Right lung (tissue), 2 donors: ENCODE measurements at regions not wholly inside any gene's neighbourhood (a gene's known extent, or its start where the extent isn't known, plus 50 kb on each side); places are given as distances from the start of the nearest gene placed in this dataset.
"Not testable (repeated sequence)": the region's sequence is repeated elsewhere in the genome, so short reads cannot be mapped to it uniquely, and the experiment has no call there.

Experiments used
- DNase-seq, 2 donors: peaks; one replicate each; pipeline ENCODE4 v3.0.0-alpha.2; 2013

DNA sequence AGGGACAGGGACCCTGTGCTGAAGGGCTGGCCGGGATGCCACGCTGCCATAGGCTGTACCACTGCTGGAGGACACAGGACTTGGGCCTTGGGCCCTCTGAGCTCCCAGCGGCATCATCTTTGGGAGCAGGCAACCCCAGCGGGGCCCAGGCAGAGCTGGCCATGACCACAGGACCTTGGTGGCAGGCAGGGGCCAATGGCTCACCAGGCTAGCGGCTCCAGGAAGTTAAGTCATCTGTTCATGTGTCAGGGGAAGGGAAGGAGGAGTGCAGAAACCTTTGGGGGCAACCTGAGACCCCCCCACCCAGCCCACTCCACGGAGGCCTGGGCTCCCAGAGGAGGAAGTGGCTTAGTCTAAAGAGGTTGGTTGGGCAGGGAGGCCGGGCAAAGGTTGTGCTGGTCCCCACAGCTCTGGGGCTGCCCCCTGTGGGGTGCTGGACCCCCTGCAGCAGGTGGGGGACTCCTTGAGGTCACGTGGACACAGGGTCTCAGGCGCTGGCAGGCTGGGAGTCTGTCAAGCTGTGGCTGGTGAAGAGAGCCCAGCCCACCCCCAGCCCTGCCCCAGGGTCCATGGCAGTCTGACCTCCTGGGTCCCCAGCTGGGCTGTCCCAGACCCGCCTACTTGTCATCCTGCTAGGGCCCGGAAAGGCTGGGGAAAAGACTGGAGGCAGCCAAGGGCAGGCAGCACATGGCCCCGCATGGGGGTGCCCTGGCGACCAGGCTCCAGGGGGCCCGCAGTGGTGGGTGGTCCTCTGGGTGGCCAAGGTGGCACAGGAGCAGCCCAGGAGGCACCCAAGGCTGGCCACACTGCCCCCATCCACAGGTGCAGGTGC is 184.3 kb downstream of the IGLL1 start:
- DNase-seq: no peak

DNA sequence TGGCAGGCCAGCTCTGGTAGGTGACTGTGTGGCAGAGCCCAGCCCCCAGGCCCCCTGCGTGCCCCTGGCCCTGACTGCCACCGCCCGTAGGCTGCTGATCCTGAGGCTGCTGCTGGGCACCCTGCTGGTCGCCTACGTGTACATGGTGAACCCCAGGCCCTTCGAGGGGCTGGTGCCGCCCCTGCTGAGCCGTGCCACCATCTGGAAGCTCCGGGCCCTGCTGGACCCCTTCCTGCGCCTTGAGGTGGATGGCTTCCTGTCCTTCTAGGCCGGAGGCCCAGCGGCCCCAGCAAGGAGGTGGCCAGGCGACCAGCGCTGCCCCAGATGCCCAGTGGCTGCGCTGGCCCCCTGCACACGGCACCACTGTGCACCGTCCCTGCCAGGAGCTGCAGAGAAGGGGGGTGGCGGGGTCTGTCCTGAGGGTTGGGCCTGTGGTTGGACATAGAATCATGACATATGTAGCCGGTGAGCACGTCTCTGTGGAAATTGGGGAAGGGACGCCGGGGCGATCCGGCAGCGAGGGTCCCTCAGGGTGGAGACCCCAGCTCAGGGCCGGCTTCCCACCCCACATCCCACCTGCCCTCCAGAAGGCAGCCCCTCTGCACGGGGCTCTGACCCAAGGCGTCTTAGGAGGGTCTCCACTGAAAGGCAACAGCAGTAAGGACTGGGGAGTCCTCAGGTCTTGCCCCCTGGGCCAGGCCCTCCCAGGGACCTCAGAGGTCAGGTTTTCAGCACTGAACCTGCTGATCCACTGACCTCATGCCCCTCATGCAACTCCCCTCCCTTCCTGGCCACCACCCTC is 185.4 kb downstream of the IGLL1 start:
- DNase-seq: no peak

DNA sequence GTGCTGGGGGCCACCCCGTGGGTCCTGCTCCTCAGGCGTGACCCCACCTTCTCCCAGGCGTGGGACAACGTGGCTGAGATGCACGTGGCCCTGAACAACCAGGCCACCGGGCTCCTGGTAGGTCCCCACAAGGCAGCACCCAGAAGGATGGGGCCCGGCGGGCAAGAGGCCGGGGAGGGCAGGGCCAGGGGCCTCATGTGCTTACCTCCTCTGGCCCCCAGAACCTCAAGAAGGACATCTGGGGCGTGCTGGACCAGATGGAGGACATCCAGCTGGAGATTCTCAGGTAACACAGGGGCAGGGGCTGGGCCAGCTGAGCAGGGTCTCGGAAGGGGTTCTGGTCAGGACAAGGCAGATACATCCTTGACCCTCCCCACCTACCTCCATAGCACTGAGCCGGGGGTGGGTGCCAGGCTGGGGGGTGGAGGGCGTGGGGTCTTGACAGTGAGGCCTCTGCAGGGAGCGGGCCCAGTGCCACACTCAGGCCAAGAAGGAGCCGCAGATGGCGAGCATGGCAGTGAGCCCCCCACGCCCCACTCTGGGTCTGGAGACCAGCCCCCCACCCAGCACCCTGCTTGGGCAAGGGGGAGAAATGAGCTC is 186.3 kb downstream of the IGLL1 start:
- no peak for DNase-seq

DNA sequence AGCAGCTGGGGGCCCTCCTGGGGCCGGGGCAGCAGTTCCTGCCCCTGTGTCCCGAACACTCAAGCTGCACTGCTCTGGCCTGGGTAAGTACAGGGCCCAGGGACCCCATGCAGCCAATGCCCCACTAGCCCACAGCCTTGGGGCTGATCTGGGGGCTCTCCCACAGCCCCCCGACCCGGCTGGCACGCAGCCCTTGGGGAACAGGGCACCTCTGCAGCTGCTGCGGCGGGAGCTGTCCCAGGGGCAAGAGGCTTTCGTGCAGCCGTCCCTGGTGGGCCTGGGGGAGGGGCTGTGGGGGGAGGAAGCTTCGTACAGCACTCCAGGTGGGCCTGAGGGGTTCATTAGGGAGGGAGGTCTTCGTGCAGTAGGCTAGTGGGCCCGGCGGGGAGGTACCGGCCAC is 186.9 kb downstream of the IGLL1 start:
- not testable (repeated sequence) for DNase-seq

DNA sequence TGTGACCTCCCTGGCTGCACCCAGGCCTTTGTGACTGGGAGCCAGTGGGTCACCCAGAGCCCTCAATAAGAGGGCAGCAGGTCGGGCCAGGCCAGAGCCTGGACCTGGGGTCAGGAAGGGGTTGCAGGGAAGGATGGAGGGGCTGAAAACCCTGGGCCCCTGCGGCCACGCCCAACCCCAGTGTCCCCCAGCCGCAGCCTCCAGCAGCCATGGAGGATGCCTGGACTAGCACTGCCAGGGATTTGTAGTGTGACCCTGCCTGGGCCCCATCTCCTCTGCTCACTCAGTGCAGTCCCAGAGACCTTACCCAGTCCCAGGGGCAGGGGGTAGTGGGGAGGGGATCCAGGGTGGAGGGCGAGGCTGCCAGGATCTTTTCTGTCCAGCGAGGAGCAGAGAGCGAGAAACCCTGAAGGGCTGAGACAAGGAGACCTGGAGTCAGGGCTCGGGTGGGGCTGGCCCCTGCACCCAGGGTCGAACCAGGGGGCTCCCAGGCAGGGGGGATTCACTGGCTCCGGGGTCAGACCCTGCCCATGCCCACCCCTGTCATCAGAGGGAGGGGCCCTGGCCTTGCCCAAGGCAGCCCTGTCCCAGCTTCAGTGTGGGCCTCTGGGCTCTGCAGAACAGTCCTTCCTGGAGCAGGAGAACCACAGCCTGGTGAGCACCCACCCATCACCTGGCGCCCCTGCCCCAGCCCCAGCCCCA is 187.5 kb downstream of the IGLL1 start:
- DNase-seq: no peak

DNA sequence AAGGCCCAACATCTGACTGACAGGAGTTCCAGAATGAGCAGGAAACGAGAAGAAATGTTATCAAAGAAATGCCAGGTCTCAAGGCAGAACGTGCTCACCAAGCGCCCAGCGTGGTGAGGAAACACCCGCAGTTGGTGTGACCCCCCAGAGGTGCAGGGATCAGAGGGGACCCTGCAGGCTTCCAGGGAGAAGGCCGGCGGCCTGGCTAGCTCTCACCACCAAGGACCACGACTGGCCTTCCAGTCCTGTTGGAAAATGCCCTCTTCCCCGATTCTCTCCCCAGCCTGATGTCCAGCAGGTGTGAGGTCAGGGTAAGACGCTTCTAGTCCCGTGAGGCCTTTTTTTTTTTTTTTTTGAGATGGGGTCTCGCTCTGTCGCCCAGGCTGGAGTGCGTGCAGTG is 189.1 kb downstream of the IGLL1 start:
- DNase-seq: no peak

DNA sequence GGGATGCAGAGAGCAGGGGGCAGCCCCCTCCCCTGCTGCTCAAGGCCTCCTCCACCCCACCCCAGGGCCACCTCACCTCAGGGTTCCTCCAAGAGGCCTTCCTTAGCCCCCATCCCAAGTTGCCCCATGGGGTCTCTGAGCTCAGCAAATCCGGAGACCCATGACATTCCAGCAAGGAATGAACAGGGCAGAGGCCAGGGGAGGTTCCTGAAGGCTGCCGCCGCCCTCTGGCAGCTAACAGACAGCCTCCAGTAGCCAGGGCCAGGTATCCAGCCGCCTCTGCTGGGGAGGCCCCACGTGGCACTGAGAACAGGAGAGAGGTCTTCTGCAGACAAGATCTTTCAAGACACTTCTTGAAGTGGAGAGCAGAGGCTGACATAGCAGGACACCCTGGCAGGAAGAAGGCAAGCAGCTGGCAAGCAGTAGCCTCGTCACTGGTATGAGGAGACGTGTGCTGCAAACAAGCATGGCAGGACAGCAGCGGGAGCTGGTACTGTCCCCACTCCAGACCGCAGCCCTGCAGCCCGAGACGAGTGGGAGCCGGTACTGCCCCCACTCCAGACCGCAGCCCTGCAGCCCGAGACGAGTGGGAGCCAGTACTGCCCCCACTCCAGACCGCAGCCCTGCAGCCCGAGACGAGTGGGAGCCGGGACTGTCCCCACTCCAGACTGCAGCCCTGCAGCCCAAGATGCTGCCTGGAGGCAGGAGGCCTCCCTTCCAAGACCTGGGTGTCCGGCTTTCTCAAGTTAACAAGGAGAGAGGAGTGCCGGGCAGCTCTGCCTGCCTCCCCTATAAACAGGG is 190.6 kb downstream of the IGLL1 start:
- DNase-seq: no peak

DNA sequence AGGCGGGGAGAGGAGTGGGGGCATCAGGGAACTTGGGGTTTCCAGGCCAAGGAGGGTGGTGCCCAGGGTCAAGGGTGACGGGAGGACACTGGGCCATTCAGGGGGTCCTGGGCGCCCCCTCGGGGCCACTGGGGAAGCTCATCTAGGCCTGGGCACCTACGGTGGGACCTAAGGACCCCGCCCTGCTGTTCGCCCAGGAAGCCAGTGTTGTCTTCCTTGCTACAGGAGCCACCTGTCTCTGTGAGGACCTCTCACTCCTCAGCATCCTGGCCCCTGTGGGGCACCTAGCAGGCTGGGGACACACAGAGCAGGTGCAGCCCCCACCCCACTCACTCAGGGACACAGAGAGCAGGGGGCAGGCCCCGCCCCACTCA is 191.6 kb downstream of the IGLL1 start:
- DNase-seq: no peak

DNA sequence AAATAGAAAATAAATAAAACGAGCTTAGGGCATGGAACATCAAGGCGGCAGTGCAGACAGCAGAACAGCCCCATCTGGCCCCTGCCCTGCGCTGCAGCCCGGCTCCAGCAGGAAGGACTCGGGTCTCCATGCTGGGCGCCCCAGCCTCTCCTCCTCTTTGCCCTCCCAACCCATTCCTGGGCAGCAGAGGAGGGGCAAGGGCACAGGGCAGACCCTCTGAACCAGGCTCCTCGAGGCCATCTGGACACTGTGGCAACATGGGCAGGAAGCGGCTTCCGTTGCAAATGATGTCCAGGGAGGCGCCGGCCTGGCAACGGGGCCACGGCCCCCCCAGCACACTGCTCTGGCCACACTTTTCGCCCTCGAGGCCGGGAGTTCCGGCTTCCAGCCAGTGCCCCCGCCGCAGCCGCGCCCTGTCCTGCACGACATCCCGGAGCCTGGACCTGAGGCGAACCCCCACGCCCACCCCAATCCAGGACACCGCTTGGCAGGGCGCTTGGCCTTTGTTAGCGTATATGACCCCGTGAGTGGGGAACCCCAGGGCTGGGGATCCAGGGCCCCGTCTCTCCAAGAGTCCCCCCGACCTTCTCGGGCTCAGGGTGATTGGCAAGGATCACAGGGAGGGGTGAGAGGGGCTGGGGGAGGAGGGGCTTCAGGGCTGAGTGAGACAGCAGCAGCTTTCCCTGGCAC is 192.1 kb downstream of the IGLL1 start:
- no peak for DNase-seq

DNA sequence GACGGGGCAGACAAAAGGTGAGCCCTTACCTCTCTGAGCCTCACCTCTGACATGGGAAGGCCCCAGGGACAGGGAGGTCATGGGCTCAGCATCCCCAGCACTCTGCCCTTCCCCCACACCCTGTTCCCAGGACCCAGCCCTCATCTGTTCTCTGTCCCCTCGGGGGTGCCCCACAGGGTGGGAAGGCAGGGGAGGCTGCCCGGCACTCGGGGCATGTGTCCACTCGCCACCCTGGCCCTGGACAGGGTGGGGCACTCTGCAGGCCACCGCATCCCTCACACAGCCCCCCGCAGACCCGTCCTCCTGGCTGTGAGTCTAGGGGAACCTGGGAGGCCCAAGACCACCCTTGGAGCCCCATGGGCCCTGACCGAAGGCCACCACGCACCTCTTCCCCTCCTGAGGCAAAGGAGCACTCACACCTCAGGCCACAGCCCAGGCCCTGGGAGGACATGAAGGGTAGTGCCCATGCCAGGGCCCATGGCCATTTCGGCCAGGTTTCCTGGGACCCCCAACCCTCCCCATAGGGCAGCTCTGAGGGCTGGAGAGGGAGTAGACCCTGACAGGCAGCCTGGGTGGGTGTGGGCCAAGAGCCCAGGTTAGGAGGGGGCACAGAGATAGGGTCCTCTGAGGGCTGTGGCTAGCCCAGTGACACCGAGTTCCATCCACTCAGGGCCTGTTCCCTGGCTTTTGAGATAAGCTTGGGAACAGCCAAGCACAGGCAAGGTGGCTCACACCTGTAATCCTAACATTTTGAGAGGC is 193.1 kb downstream of the IGLL1 start:
- no peak for DNase-seq

DNA sequence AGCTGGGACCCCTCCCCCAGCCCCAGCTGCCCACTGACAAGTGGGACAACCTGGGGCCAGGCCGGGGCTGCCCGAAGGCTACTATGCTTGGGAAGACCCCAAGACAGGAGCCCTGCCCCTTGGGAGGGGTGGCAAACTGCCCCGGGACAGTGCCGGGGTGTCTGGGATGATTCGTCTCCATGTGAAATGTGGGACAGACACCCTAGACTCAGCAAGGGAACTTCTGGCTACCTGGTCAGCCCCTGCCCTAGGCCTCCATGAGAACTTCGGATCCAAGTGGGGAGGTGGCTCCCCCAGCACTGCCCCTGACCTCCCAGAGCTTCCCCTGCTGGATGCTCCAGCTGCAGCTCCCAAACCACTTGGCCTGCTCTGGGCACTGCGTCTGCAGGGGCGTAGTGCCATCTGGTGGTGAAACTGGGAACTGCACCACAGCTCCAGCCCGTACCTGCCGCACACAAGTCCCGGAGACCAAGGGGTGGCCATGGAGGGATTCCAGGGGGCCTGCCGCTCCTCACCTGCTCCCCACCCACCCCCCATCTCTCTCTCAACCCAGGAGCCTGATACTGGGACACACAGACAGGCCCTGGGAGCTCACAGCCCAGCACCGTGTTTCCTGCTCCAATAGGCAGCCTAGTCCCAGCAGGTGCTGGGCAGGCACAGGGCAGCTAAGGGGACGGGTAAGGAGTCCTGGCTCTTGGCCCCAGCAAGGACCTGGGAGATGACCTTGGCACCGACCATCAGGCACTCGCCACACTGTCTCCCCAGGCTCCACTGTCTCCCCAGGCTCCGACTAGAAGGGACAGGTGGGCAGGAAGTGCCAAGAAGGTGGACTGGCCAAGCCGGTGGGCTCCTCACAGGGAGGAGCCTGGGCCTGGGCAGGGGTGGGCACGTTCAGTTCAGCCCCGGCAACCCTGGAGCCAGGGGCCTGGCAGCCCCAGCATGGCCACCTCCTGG is 194.1 kb downstream of the IGLL1 start:
- peak; percentile 68 to 79 for DNase-seq

DNA sequence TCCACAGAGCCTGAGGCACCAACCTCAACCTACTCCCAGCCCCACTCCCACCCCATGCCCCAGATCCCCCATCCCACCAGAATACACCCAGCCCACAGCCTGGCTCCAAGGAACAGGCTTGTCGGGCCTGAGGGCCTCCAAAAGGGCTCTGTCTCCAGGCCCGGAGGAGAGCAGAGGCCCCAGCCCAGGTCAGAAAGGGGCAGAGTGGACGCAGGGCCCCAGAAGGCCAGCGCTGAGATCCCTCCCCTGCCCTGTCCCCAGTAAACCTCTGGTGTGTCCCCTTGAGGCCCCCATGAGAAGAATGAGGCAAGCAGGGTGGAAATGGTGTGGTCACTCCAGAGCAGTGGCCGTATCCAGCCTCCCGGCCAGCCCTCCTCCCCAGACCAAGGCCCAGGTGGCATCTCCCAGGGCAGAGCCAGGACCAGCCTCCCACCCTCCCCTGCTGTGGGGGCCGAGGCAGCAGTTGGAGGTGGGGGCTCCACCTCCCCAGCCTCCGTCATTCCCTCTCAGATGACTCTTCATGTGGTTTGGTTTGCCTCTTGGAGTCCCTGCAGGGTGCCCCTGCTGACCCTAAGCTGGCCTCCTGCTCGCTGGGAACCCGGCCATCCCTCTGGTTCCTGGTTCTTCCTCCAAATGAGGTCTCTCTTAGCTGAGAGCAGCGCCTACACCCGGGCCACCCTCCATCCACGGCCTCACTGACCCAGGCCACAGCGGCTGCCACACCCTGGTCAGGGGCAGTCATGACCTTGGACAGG is 195.0 kb downstream of the IGLL1 start:
- DNase-seq: no peak

DNA sequence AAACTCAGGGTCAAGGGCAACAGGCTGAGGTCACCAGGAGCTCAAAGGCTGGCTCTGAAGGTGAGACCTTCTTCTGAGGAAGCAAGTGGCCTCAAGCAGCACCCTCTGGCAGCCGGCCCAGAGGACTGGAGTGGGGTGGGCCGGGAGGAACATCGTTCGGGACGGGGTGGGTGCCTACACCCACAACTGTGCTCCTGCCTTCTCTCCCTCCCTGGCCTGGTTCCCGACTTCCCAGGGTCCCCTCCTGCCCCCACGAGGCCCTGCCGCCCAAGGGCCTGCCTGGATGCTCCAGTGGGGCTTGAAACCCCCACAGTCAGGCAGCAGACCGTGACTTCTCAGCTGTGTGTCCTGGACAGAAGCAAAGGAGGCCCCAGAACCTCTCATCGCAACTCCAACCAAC is 195.7 kb downstream of the IGLL1 start:
- peak in 1 of 2 donors; percentile 29 for DNase-seq

DNA sequence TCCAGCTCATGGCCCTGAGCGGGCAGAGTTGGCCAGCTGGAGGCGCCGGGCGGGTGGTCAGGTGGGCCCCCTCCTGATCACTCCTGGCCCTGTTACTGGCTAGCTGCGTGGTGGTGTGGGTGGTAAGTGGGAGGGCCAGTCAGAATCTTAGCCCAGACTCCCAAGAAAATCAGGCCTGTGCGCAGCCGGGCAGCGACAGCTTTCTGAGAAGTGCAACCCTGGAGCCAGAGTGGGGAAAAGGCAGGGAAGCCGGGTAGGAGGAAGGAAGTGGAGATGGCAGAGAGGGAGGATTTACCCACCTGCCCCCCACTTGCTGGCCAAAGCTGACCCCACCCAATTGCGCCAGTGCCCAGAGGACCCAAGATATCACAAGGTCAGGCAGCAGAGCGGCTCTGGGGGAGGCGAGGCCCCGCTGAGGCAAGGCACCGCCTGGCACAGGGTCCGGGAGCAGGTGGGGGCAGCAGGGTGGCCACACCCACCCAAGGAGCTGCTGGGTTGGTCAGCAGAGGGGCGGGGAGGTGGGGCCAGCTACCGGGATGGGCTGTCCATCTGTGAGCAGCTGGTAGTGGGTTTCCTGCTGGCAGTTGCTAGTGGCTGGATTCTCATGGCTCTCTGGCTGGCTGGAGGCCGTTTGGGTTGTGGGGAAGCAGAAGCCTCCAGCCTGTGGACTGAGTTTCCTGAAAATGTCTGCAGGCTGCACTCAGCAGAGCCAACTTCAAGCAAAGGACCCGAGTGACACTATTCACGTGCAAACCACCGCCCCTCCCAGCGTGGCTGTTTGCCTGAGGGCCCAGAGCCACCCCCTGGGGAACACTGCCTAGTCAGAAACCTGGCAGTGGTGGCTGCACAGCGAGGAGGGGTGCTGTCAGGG is 196.4 kb downstream of the IGLL1 start:
- peak; percentile 33 to 41 for DNase-seq

DNA sequence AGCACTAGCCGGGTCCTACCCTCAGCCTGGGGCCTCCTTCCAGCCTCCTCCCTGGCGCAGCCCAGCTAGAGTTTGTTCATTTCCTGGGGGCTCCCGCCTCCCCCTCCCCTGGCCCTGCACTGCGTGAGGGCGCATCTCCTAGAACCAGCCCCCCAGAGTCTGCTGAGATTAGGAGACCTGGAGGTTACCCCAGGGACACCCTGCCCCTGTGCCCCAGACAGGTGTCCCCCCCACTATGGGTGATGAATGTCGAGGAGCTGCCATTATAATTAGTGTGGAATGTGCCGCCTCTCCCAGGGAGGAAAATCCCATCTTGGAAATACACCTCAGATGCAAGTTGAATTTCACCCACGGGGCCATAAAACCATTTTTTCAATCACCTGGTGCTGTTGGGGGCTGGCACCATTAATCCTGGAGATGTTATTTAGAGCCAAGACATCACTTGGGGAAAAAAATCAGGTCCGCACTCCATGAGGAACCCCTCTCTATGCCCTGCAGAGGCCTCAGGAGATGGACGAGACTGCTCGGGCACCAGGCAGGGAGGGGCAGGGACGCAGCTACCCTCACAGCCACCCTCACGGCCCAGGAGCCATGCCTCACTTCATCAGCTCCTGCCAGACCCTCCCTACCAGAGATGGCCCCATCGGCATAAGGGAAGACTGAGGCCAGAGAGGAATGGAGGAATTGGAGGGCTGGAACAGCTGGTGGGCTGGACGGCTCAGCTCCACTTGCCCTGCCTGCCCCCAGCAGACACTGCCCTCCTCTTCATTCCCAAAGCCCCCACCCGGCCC is 197.5 kb downstream of the IGLL1 start:
- DNase-seq: no peak
